ENCODE measurements at regions not wholly inside any gene's neighbourhood (a gene's known extent, or its start where the extent isn't known, plus 50 kb on each side); places are given as distances from the start of the nearest gene placed in this dataset.

DNA sequence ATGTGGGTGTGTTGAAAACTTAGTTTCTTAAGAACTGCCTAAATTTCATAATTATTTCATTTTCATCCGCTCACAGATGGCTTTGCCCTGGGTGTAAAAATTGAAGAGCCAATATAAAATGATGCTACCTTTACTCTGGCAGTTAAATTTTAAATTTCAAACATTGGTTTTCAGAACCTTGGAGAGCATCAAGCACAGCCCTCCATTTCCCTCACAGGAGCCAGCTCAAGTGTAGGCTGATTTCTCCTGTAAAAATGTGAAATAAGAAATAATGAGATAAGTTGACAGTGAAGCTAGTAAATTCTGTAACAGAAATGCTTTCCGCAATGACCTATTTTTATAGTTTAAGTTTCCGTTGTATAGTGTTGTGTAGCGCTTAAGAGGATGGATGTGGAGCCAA, 53.9 kb upstream of the AKT3 start:
- no peak for DNase-seq

DNA sequence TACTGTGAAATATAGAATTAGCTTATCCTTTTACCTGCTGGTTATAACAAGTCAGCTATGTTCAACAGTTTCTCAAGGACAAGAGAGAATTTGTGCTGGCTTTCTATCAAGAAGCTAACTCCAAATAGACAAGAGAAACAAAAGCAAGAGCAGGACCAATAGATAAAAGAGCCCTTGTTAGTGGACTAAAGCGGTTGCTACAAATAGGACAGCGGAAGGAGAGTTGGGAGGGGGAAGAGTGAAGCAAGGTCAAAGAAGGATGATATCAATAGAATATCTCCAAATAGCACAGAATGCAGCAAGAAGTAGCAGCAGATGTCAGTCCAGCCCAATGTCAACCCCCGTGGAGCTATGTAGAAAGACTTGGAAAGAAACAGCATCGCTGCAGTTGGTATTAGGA, 53.0 kb upstream of the AKT3 start:
- DNase-seq: no peak

DNA sequence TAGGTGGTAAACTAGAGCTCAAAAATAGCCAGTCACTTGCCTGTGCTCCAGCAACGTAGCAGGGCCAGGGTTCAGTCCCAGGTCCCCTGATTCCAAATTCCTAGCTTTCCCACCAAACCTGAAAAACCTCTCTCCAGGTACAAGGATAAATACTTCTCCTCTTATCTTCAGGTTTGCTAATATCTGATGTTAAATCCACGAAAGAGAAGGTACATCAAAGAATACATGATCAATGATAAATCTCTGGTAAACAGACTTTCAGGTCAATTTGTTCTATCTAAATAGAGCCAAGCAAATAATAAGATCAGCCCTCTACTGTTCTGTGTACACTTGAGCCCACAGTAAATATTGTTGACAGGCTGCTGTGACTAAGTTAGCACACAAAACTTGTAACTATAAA, 52.1 kb upstream of the AKT3 start:
- no peak for DNase-seq
